ENCODE measurements at regions not wholly inside any gene's neighbourhood (a gene's known extent, or its start where the extent isn't known, plus 50 kb on each side); places are given as distances from the start of the nearest gene placed in this dataset.

DNA sequence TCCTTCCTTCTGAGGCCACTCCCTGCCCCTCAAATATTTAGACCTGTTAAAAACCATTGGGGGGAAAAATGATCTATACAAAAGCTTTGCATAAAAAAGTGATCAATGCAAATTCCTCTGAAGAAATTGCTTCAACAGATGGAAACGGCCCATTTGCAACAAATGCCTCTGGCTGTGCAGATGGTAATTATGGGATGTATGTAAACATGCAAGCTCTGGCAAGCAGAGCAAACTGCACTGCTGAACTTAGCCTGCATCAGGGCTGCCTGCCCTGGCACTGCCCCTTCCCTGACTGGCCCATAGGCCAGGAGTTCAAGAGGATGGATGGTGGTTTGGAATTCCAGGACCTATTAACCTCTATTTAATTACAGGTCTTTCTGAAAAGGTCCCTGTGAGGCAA lies 388.7 kb downstream of the MIAT start:
- Histone ChIP-seq H3K4me3 (ENCODE audit: low read length in 3 of 3) (no peak overlapping the region), H3K9me3 (ENCODE audit: control insufficient read depth in 2 of 3, insufficient read depth in 1 of 3, low read length in 3 of 3) (no peaks in the 10 kb centered on the region), H3K36me3 (ENCODE audit: control insufficient read depth in 2 of 3, insufficient read depth in 3 of 3, low read length in 3 of 3) (no peaks in the 10 kb centered on the region), H3K27ac (ENCODE audit: low read depth in 2 of 2, low read length in 2 of 2) (no peak overlapping the region), H3K27me3 (ENCODE audit: control insufficient read depth, insufficient read depth, low read length) (no peaks in the 10 kb centered on the region), H3K4me1 (ENCODE audit: control insufficient read depth in 2 of 3, insufficient read depth in 2 of 3, low read depth in 1 of 3, low read length in 3 of 3) (no peaks in the 10 kb centered on the region), H3K9ac (ENCODE audit: low read length in 3 of 3) (no peak overlapping the region)
- TF ChIP-seq, protein P1, sequence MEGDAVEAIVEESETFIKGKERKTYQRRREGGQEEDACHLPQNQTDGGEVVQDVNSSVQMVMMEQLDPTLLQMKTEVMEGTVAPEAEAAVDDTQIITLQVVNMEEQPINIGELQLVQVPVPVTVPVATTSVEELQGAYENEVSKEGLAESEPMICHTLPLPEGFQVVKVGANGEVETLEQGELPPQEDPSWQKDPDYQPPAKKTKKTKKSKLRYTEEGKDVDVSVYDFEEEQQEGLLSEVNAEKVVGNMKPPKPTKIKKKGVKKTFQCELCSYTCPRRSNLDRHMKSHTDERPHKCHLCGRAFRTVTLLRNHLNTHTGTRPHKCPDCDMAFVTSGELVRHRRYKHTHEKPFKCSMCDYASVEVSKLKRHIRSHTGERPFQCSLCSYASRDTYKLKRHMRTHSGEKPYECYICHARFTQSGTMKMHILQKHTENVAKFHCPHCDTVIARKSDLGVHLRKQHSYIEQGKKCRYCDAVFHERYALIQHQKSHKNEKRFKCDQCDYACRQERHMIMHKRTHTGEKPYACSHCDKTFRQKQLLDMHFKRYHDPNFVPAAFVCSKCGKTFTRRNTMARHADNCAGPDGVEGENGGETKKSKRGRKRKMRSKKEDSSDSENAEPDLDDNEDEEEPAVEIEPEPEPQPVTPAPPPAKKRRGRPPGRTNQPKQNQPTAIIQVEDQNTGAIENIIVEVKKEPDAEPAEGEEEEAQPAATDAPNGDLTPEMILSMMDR (IDR thresholded peaks at IDR 0.05; ENCODE audit: borderline replicate concordance, extremely low read depth, insufficient read depth): no peak
- DNase-seq: no peak
- intact Hi-C loops (cut with DNase I): no loop called here
- FAIRE-seq: no peak

DNA sequence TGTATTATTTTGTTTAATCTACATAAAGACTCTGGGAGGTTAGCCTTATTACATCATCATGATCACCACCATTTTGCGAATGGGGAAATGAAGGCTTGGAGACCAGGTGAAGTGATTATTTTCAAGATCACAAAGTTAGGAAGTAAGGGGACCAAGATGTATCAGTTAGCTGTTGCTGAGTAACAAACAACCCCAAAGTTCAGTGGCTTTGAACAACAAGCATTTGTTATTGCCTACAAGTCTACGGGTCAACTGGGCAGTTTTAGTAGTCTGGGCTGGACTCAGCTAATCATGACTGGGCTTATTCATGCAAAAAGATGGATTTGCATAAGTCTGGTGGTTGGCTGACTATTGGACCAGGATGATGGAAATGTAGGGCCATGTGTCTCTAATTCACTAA lies 389.2 kb downstream of the MIAT start:
- Histone ChIP-seq H3K4me1 (ENCODE audit: control insufficient read depth in 2 of 3, insufficient read depth in 2 of 3, low read depth in 1 of 3, low read length in 3 of 3) (no peaks in the 10 kb centered on the region), H3K27ac (ENCODE audit: low read depth in 2 of 2, low read length in 2 of 2) (no peak overlapping the region), H3K9ac (ENCODE audit: low read length in 3 of 3) (no peak overlapping the region), H3K4me3 (ENCODE audit: low read length in 3 of 3) (no peak overlapping the region), H3K9me3 (ENCODE audit: control insufficient read depth in 2 of 3, insufficient read depth in 1 of 3, low read length in 3 of 3) (no peaks in the 10 kb centered on the region), H3K36me3 (ENCODE audit: control insufficient read depth in 2 of 3, insufficient read depth in 3 of 3, low read length in 3 of 3) (no peaks in the 10 kb centered on the region), H3K27me3 (ENCODE audit: control insufficient read depth, insufficient read depth, low read length) (no peaks in the 10 kb centered on the region)
- FAIRE-seq (no peak), DNase-seq (no peak)
- intact Hi-C loops (cut with DNase I): no loop called here
- TF ChIP-seq, protein P1 (IDR thresholded peaks at IDR 0.05; ENCODE audit: borderline replicate concordance, extremely low read depth, insufficient read depth): no peak

DNA sequence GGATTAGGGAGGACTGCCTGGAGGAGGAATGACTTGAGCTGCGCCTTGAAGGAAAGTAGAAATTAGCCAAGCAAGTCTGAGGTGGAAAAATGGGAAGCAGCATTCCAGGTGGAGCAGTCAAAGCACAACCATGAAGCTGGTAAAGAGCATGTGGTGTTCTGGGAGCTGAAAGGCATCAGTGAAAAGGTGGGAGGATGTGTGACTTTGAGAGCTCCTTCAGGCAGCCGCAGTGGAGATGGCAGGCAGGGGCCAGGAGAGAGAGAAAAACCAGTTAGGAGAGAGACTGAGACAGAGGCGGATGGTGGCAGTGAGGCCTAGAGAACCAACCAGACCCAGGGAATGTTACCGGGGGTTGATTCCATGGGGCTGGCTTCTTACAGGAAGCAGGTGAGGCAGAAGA lies 393.4 kb downstream of the MIAT start:
- no peaks in the 10 kb centered on the region for H3K9me3 ChIP-seq (ENCODE audit: control insufficient read depth in 2 of 3, insufficient read depth in 1 of 3, low read length in 3 of 3)
- no peaks in the 10 kb centered on the region for H3K27me3 ChIP-seq (ENCODE audit: control insufficient read depth, insufficient read depth, low read length)
- H3K9ac ChIP-seq (ENCODE audit: low read length in 3 of 3): no peak overlapping the region
- FAIRE-seq: no peak
- H3K36me3 ChIP-seq (ENCODE audit: control insufficient read depth in 2 of 3, insufficient read depth in 3 of 3, low read length in 3 of 3): no peaks in the 10 kb centered on the region
- H3K27ac ChIP-seq (ENCODE audit: low read depth in 2 of 2, low read length in 2 of 2): no peak overlapping the region
- no peak overlapping the region for H3K4me3 ChIP-seq (ENCODE audit: low read length in 3 of 3)
- intact Hi-C loops (cut with DNase I): no loop called here
- TF ChIP-seq, protein P1 (IDR thresholded peaks at IDR 0.05; ENCODE audit: borderline replicate concordance, extremely low read depth, insufficient read depth): no peak
- H3K4me1 ChIP-seq (ENCODE audit: control insufficient read depth in 2 of 3, insufficient read depth in 2 of 3, low read depth in 1 of 3, low read length in 3 of 3): no peaks in the 10 kb centered on the region
- DNase-seq: no peak

DNA sequence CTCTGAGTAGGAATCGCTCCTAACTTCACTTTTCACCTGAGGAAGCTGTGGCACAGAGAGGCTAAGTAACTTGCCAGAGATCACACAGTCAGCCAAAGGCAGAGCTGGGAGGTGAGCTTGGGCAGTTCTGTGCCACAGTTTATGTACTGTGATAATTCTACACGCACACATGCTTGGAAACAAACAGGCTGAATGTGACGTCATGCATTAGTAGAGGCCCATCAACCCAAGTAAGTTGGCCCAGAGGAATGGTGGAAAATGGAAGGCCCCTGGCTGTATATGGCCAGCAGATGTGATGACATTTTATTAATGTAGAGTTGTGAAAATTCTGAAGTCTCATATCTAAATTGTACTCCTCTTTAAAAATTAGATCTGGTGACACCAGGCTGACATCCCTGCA lies 394.0 kb downstream of the MIAT start:
- Histone ChIP-seq H3K9me3 (ENCODE audit: control insufficient read depth in 2 of 3, insufficient read depth in 1 of 3, low read length in 3 of 3) (no peaks in the 10 kb centered on the region), H3K36me3 (ENCODE audit: control insufficient read depth in 2 of 3, insufficient read depth in 3 of 3, low read length in 3 of 3) (no peaks in the 10 kb centered on the region), H3K27ac (ENCODE audit: low read depth in 2 of 2, low read length in 2 of 2) (no peak overlapping the region), H3K27me3 (ENCODE audit: control insufficient read depth, insufficient read depth, low read length) (no peaks in the 10 kb centered on the region), H3K9ac (ENCODE audit: low read length in 3 of 3) (no peak overlapping the region), H3K4me3 (ENCODE audit: low read length in 3 of 3) (no peak overlapping the region), H3K4me1 (ENCODE audit: control insufficient read depth in 2 of 3, insufficient read depth in 2 of 3, low read depth in 1 of 3, low read length in 3 of 3) (no peaks in the 10 kb centered on the region)
- TF ChIP-seq, protein P1 (IDR thresholded peaks at IDR 0.05; ENCODE audit: borderline replicate concordance, extremely low read depth, insufficient read depth): no peak
- intact Hi-C loops (cut with DNase I): no loop called here
- DNase-seq (no peak), FAIRE-seq (no peak)

Data from kidney (tissue), 13 donors.